SK-N-SH (cell line): ENCODE measurements at regions not wholly inside any gene's neighbourhood (a gene's known extent, or its start where the extent isn't known, plus 50 kb on each side); places are given as distances from the start of the nearest gene placed in this dataset.

Source experiments
- CTCF ChIA-PET: fragments of 300-600, 350-600 bp; formaldehyde crosslinking; extraction: SDS; loops from one replicate; lab custom pipeline; 2021; lab: Yijun Ruan, JAX
- POLR2A ChIA-PET: fragments of 350-600 bp; sonication (Branson Sonifier 250); formaldehyde crosslinking; extraction: SDS; loops from one replicate; lab custom pipeline; 2020; ENCODE audit warnings: antibody characterized with exemption, inconsistent platforms; lab: Yijun Ruan, JAX
- DNase-seq: peaks from one replicate; pipeline ENCODE4 v3.0.0; 2012
- H2AFZ ChIP-seq: fragments of 200-600 bp; sonication (generic); 2 replicates; pipeline ENCODE4 v1.8.1; 2016; ENCODE audit warnings: antibody characterized with exemption, mild to moderate bottlenecking, low read depth
- H3F3A ChIP-seq: fragments of 200-600 bp; sonication (generic); replicated peaks from 2 replicates; pipeline ENCODE3; 2016; ENCODE audit warnings: antibody characterized with exemption, mild to moderate bottlenecking; ENCODE audit not compliant: insufficient read depth
- H3K27ac ChIP-seq, 2 experiments: fragments of 200-500 bp in 1 of 2; fragments of 200-600 bp in 1 of 2; sonication (Bioruptor generic) in 1 of 2; sonication (generic), shearing (Covaris generic) in 1 of 2; 2 replicates each; pipeline versions ENCODE4 v1.5.1 to v1.6.1; 2014 to 2016; ENCODE audit warnings: low read depth in 2 of 2, inconsistent platforms in 1 of 2, low read length in 1 of 2, mild to moderate bottlenecking in 1 of 2, mixed read lengths in 1 of 2
- H3K27me3 ChIP-seq: fragments of 200-600 bp; sonication (generic), shearing (Covaris generic); 2 replicates; pipeline ENCODE4 v1.6.1; 2016; ENCODE audit warnings: mixed run types; ENCODE audit not compliant: insufficient read depth
- H3K36me3 ChIP-seq, 2 experiments: fragments of 200-500 bp in 1 of 2; fragments of 200-600 bp in 1 of 2; sonication (Bioruptor generic) in 1 of 2; sonication (generic) in 1 of 2; replicated peaks in 1 of 2; 2 replicates each; pipeline versions ENCODE3 to v1.5.1; 2014 to 2016; ENCODE audit warnings: low read length in 1 of 2, mild to moderate bottlenecking in 1 of 2; ENCODE audit not compliant: insufficient read depth in 2 of 2, control insufficient read depth in 1 of 2
- H3K4me1 ChIP-seq, 2 experiments: fragments of 200-500 bp in 1 of 2; fragments of 200-600 bp in 1 of 2; sonication (Bioruptor generic) in 1 of 2; sonication (generic), shearing (Covaris generic) in 1 of 2; 2 replicates each; pipeline versions ENCODE4 v1.5.1 to v1.6.1; 2014 to 2016; ENCODE audit warnings: low read depth in 1 of 2, low read length in 1 of 2, mixed run types in 1 of 2; ENCODE audit not compliant: insufficient read depth in 2 of 2, control insufficient read depth in 1 of 2
- H3K4me2 ChIP-seq: fragments of 200-600 bp; sonication (generic), shearing (Covaris generic); 2 replicates; pipeline ENCODE4 v1.6.1; 2017; ENCODE audit warnings: mixed run types
- H3K4me3 ChIP-seq, 2 experiments: fragments of 200-500 bp in 1 of 2; fragments of 200-600 bp in 1 of 2; sonication (Bioruptor generic) in 1 of 2; sonication (generic), shearing (Covaris generic) in 1 of 2; 2 replicates each; pipeline versions ENCODE4 v1.5.1 to v1.8.1; 2014 to 2016; ENCODE audit warnings: low read depth in 2 of 2, inconsistent platforms in 1 of 2, low read length in 1 of 2, mild to moderate bottlenecking in 1 of 2, mixed read lengths in 1 of 2, moderate library complexity in 1 of 2
- H3K79me2 ChIP-seq: fragments of 200-600 bp; sonication (generic); 2 replicates; pipeline ENCODE4 v1.8.1; 2017; ENCODE audit warnings: mild to moderate bottlenecking; ENCODE audit not compliant: insufficient read depth
- H3K9ac ChIP-seq: fragments of 200-600 bp; sonication (generic); 2 replicates; pipeline ENCODE4 v1.6.1; 2017; ENCODE audit warnings: mixed run types
- H3K9me2 ChIP-seq: fragments of 200-600 bp; sonication (generic); 2 replicates; pipeline ENCODE4 v1.6.1; 2017; ENCODE audit warnings: mixed run types
- H3K9me3 ChIP-seq: fragments of 200-600 bp; sonication (generic); 2 replicates; pipeline ENCODE4 v1.6.1; 2017; ENCODE audit warnings: mixed run types, mild to moderate bottlenecking, moderate library complexity
- H4K20me1 ChIP-seq: fragments of 200-600 bp; sonication (generic); 2 replicates; pipeline ENCODE4 v1.6.1; 2017; ENCODE audit warnings: mild to moderate bottlenecking, mixed run types; ENCODE audit not compliant: insufficient read depth
- CHD2 ChIP-seq: fragments of 150-350 bp; IDR thresholded peaks from 2 replicates; pipeline ENCODE4 v1.6.1; 2018; ENCODE audit warnings: low read length; ENCODE audit not compliant: partially characterized antibody
- ELF1 ChIP-seq: IDR thresholded peaks from 2 replicates; pipeline ENCODE4 v1.4.0; 2012
- EP300 ChIP-seq, 2 experiments: IDR thresholded peaks; 2 replicates each; pipeline versions ENCODE4 v1.4.0 to v1.6.1; 2012; ENCODE audit warnings: borderline replicate concordance in 1 of 2, low read depth in 1 of 2, low read length in 1 of 2
- FOSL2 ChIP-seq: IDR thresholded peaks from 2 replicates; pipeline ENCODE4 v1.4.0; 2012; ENCODE audit warnings: low read depth, mild to moderate bottlenecking, moderate library complexity, borderline replicate concordance
- FOXJ3 ChIP-seq: sonication (generic); formaldehyde crosslinking; IDR thresholded peaks from 2 replicates; pipeline ENCODE4 v1.5.1; 2020; ENCODE audit warnings: mild to moderate bottlenecking, missing genetic modification reagents
- GABPA ChIP-seq: IDR thresholded peaks from 2 replicates; pipeline ENCODE4 v1.4.0; 2012; ENCODE audit warnings: low read depth, mild to moderate bottlenecking
- JUND ChIP-seq: IDR thresholded peaks from 2 replicates; pipeline ENCODE4 v1.4.0; 2012
- MEF2A ChIP-seq: IDR thresholded peaks from 2 replicates; pipeline ENCODE4 v1.4.0; 2012; ENCODE audit warnings: low read depth, borderline replicate concordance
- MXI1 ChIP-seq: IDR thresholded peaks from 2 replicates; pipeline ENCODE4 v1.6.1; 2012; ENCODE audit warnings: mild to moderate bottlenecking, low read depth, low read length, improper control_type of control experiment
- NFIC ChIP-seq: IDR thresholded peaks from 2 replicates; pipeline ENCODE4 v1.4.0; 2012; ENCODE audit warnings: borderline replicate concordance
- NRF1 ChIP-seq: IDR thresholded peaks from 2 replicates; pipeline ENCODE4 v1.6.1; 2012; ENCODE audit warnings: low read depth, mild to moderate bottlenecking, low read length
- RAD21 ChIP-seq: IDR thresholded peaks from 2 replicates; pipeline ENCODE4 v1.6.1; 2012; ENCODE audit warnings: mild to moderate bottlenecking, low read length
- RCOR1 ChIP-seq: fragments of 150-350 bp; IDR thresholded peaks from 2 replicates; pipeline ENCODE4 v1.6.1; 2017; ENCODE audit warnings: antibody characterized with exemption, low read length
- RFX5 ChIP-seq: IDR thresholded peaks from 2 replicates; pipeline ENCODE4 v1.6.1; 2012; ENCODE audit warnings: mild to moderate bottlenecking, improper control_type of control experiment, low read length
- RXRA ChIP-seq: IDR thresholded peaks from 2 replicates; pipeline ENCODE4 v1.4.0; 2012; ENCODE audit warnings: low read depth, mild to moderate bottlenecking, borderline replicate concordance
- SMC3 ChIP-seq: IDR thresholded peaks from 2 replicates; pipeline ENCODE4 v1.6.1; 2012; ENCODE audit warnings: low read depth, low read length, improper control_type of control experiment
- TAF1 ChIP-seq: IDR thresholded peaks from 2 replicates; pipeline ENCODE4 v1.6.1; 2012; ENCODE audit warnings: low read depth, mild to moderate bottlenecking, low read length, moderate library complexity, borderline replicate concordance
- WGBS: methylation state at CpG from one replicate; pipeline ENCODE4 v1.1.6; 2017; ENCODE audit warnings: low lambda C conversion rate; 5-methylcytosine and 5-hydroxymethylcytosine counted together
- TF ChIP-seq, protein P1 (sequence below): IDR thresholded peaks from 2 replicates; pipeline ENCODE4 v1.6.1; 2012; ENCODE audit warnings: mild to moderate bottlenecking, low read depth, low read length, moderate library complexity
- TF ChIP-seq, protein P2 (sequence below): fragments of 150-350 bp; IDR thresholded peaks from 2 replicates; pipeline ENCODE4 v1.6.1; 2016; ENCODE audit warnings: mild to moderate bottlenecking, low read depth, low read length
- TF ChIP-seq, protein P3 (sequence below): IDR thresholded peaks from 2 replicates; pipeline ENCODE4; 2012
- TF ChIP-seq, protein P4 (sequence below): IDR thresholded peaks from 2 replicates; pipeline ENCODE4 v1.4.0; 2012; ENCODE audit warnings: low read depth, borderline replicate concordance

DNA sequence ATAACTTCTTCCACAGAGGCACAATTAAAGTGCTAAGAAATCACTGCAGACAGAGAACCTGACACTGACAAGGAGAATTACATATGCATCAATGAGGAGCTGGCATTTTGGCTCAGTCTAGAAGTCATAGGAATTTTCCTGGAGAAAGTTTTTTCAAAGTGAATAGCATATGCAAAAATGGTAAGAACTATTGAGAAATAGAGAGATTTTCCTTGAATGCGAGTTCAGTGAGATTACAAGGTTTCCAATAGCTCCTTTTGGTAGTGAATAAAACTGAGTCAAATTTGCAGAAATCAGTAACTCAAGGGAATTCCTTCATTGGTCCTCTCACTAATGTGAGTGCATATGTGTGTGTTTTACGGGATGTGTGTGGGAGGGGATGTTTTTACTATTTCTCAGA is 557.5 kb downstream of the PPARGC1A start:
- Histone ChIP-seq H3K4me1 (no peaks in the 10 kb centered on the region), H2AFZ (no peak overlapping the region), H3K4me3 (no peak overlapping the region), H3K4me2 (no peak overlapping the region), H3K27ac (no peak overlapping the region), H4K20me1 (no peaks in the 10 kb centered on the region), H3K9me2 (no peaks in the 10 kb centered on the region; the same call in 1 of the 2 replicates), H3K9me3 (no peaks in the 10 kb centered on the region), H3F3A (no peaks in the 10 kb centered on the region), H3K9ac (no peak overlapping the region), H3K36me3 (no peaks in the 10 kb centered on the region), H3K79me2 (no peaks in the 10 kb centered on the region), H3K27me3 (no peaks in the 10 kb centered on the region)
- WGBS: 4% methylated on average over 2 of the region's 2 CpGs
- DNase-seq: no peak
- ChIA-PET CTCF (no interaction called here), POLR2A (no interaction called here)
- TF ChIP-seq GABPA (no peak), SMC3 (no peak), RCOR1 (no peak), FOXJ3 (CRISPR knock-in tag) (no peak), MXI1 (no peak)

DNA sequence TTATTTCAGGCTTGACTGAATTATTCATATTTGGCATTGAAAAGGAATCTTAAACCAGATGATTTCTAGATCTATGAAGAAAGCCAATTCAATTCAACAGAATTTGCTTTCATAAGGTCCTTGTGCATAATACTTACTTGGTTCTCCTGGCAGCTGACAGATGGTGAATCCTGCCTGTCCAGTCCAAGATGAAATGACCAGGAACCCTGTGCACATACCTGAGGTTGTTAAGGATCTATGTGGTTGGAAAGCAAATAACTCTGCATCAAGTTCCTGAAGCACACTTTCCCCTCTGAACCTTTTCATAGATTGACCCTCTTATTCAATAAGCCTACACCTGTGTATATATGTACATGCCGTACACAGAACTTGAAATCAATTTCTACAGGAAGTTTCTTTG is 562.7 kb downstream of the PPARGC1A start:
- no peaks in the 10 kb centered on the region for H4K20me1 ChIP-seq
- ChIA-PET CTCF (no interaction called here), POLR2A (no interaction called here)
- no peak for DNase-seq
- H3K4me3 ChIP-seq: no peak overlapping the region
- no peak overlapping the region for H3K9ac ChIP-seq
- WGBS: 5% methylated on average over 1 of the region's 1 CpG
- H3K9me3 ChIP-seq: no peaks in the 10 kb centered on the region
- H3K9me2 ChIP-seq: no peaks in the 10 kb centered on the region; the same call in 1 of the 2 replicates
- H3K36me3 ChIP-seq: no peaks in the 10 kb centered on the region
- TF ChIP-seq JUND: no peak
- TF ChIP-seq CHD2: no peak
- TF ChIP-seq, protein P1, sequence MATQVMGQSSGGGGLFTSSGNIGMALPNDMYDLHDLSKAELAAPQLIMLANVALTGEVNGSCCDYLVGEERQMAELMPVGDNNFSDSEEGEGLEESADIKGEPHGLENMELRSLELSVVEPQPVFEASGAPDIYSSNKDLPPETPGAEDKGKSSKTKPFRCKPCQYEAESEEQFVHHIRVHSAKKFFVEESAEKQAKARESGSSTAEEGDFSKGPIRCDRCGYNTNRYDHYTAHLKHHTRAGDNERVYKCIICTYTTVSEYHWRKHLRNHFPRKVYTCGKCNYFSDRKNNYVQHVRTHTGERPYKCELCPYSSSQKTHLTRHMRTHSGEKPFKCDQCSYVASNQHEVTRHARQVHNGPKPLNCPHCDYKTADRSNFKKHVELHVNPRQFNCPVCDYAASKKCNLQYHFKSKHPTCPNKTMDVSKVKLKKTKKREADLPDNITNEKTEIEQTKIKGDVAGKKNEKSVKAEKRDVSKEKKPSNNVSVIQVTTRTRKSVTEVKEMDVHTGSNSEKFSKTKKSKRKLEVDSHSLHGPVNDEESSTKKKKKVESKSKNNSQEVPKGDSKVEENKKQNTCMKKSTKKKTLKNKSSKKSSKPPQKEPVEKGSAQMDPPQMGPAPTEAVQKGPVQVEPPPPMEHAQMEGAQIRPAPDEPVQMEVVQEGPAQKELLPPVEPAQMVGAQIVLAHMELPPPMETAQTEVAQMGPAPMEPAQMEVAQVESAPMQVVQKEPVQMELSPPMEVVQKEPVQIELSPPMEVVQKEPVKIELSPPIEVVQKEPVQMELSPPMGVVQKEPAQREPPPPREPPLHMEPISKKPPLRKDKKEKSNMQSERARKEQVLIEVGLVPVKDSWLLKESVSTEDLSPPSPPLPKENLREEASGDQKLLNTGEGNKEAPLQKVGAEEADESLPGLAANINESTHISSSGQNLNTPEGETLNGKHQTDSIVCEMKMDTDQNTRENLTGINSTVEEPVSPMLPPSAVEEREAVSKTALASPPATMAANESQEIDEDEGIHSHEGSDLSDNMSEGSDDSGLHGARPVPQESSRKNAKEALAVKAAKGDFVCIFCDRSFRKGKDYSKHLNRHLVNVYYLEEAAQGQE: no peak
- no peak for TF ChIP-seq NFIC
- TF ChIP-seq RFX5: no peak
- TF ChIP-seq FOXJ3 (CRISPR knock-in tag): no peak
- TF ChIP-seq ELF1: no peak
- no peak for TF ChIP-seq RXRA
- TF ChIP-seq, protein P2, sequence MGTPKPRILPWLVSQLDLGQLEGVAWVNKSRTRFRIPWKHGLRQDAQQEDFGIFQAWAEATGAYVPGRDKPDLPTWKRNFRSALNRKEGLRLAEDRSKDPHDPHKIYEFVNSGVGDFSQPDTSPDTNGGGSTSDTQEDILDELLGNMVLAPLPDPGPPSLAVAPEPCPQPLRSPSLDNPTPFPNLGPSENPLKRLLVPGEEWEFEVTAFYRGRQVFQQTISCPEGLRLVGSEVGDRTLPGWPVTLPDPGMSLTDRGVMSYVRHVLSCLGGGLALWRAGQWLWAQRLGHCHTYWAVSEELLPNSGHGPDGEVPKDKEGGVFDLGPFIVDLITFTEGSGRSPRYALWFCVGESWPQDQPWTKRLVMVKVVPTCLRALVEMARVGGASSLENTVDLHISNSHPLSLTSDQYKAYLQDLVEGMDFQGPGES: no peak
- TF ChIP-seq EP300 (IDR thresholded peaks at IDR 0.05; ENCODE audit: borderline replicate concordance in 1 of 2, low read depth in 1 of 2, low read length in 1 of 2): no peak
- no peak for TF ChIP-seq FOSL2
- no peak for TF ChIP-seq TAF1
- TF ChIP-seq, protein P3, sequence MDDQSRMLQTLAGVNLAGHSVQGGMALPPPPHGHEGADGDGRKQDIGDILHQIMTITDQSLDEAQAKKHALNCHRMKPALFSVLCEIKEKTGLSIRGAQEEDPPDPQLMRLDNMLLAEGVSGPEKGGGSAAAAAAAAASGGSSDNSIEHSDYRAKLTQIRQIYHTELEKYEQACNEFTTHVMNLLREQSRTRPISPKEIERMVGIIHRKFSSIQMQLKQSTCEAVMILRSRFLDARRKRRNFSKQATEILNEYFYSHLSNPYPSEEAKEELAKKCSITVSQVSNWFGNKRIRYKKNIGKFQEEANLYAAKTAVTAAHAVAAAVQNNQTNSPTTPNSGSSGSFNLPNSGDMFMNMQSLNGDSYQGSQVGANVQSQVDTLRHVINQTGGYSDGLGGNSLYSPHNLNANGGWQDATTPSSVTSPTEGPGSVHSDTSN: no peak
- TF ChIP-seq MEF2A: no peak
- TF ChIP-seq, protein P4, sequence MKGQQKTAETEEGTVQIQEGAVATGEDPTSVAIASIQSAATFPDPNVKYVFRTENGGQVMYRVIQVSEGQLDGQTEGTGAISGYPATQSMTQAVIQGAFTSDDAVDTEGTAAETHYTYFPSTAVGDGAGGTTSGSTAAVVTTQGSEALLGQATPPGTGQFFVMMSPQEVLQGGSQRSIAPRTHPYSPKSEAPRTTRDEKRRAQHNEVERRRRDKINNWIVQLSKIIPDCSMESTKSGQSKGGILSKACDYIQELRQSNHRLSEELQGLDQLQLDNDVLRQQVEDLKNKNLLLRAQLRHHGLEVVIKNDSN: no peak
- no peak for TF ChIP-seq RAD21
- TF ChIP-seq NRF1: no peak
- no peak for TF ChIP-seq GABPA
- TF ChIP-seq, all 33 proteins: peak for 0
- Histone ChIP-seq H3K27me3 (no peaks in the 10 kb centered on the region), H3F3A (no peaks in the 10 kb centered on the region), H2AFZ (no peak overlapping the region), H3K79me2 (no peaks in the 10 kb centered on the region), H3K4me1 (no peaks in the 10 kb centered on the region), H3K27ac (no peak overlapping the region), H3K4me2 (no peak overlapping the region)
